H1 (cell line): ENCODE measurements at regions not wholly inside any gene's neighbourhood (a gene's known extent, or its start where the extent isn't known, plus 50 kb on each side); places are given as distances from the start of the nearest gene placed in this dataset.

Source experiments
- CTCF ChIA-PET: fragments of 300-600 bp; sonication (Branson Sonifier 250); formaldehyde crosslinking; loops from one replicate; lab custom pipeline; 2021; ENCODE audit not compliant: partially characterized antibody; lab: Charles Lee
- POLR2A ChIA-PET: fragments of 300-600 bp; sonication (Branson Sonifier 250); formaldehyde crosslinking; loops from one replicate; lab custom pipeline; 2021; ENCODE audit warnings: inconsistent platforms; ENCODE audit not compliant: partially characterized antibody; lab: Charles Lee
- DNase-seq, 2 experiments: peaks; one replicate each; pipeline versions ENCODE4 v3.0.0 to v3.0.0-alpha.2; 2010 to 2022; ENCODE audit warnings: low spot score in 2 of 2, low read depth in 1 of 2, mixed read lengths in 1 of 2
- FAIRE-seq: peaks from 2 replicates; lab custom pipeline; 2011; peaks lifted over from hg19 to GRCh38; lab: Jason Lieb, UNC
- H2AFZ ChIP-seq: 2 replicates; pipeline ENCODE4 v1.8.1; 2012; ENCODE audit warnings: low read length, inconsistent platforms
- H2AK5ac ChIP-seq: 2 replicates; pipeline ENCODE4 v1.6.1; 2013; ENCODE audit warnings: low read depth, low read length
- H2BK120ac ChIP-seq: replicated peaks from 2 replicates; pipeline ENCODE3; 2013; ENCODE audit warnings: low read depth, low read length, inconsistent platforms
- H2BK12ac ChIP-seq: 2 replicates; pipeline ENCODE4 v1.6.1; 2013; ENCODE audit warnings: low read depth, low read length
- H2BK15ac ChIP-seq: 2 replicates; pipeline ENCODE4 v1.6.1; 2013; ENCODE audit warnings: low read length
- H2BK20ac ChIP-seq: 2 replicates; pipeline ENCODE4 v1.6.1; 2013; ENCODE audit warnings: low read length
- H2BK5ac ChIP-seq: 2 replicates; pipeline ENCODE4 v1.6.1; 2013; ENCODE audit warnings: low read depth, low read length
- H3K14ac ChIP-seq: 2 replicates; pipeline ENCODE4 v1.6.1; 2013; ENCODE audit warnings: inconsistent platforms; ENCODE audit not compliant: insufficient read length
- H3K18ac ChIP-seq: 2 replicates; pipeline ENCODE4 v1.6.1; 2013; ENCODE audit warnings: low read length; ENCODE audit errors: extremely low read depth
- H3K23ac ChIP-seq: 2 replicates; pipeline ENCODE4 v1.6.1; 2013; ENCODE audit warnings: inconsistent platforms; ENCODE audit not compliant: insufficient read length
- H3K23me2 ChIP-seq: 2 replicates; pipeline ENCODE4 v1.6.1; 2013; ENCODE audit warnings: low read depth, low read length
- H3K27ac ChIP-seq: 2 replicates; pipeline ENCODE4 v1.6.1; 2011; ENCODE audit warnings: low read depth, low read length, inconsistent platforms
- H3K27me3 ChIP-seq, 4 experiments: replicated peaks in 1 of 4; 1 replicate in 1 of 4; 2 replicates in 3 of 4; pipeline versions ENCODE4 v1.6.1 to v1.8.1; 2011 to 2013; ENCODE audit warnings: low read length in 3 of 4, mild to moderate bottlenecking in 3 of 4, inconsistent platforms in 2 of 4, mixed read lengths in 2 of 4, moderate library complexity in 1 of 4; ENCODE audit not compliant: control insufficient read depth in 3 of 4, insufficient read depth in 3 of 4; ENCODE audit errors: extremely low read depth in 1 of 4
- H3K36me3 ChIP-seq, 4 experiments: 2 replicates each; pipeline versions ENCODE4 v1.6.1 to v1.8.1; 2011 to 2013; ENCODE audit warnings: mild to moderate bottlenecking in 4 of 4, low read length in 3 of 4, moderate library complexity in 2 of 4, control low read depth in 1 of 4, inconsistent platforms in 1 of 4; ENCODE audit not compliant: insufficient read depth in 4 of 4, control insufficient read depth in 2 of 4
- H3K4ac ChIP-seq: replicated peaks from 2 replicates; pipeline ENCODE3; 2013; ENCODE audit warnings: low read length, low read depth, mixed read lengths, inconsistent platforms; ENCODE audit not compliant: insufficient read length
- H3K4me1 ChIP-seq, 4 experiments: replicated peaks in 1 of 4; 1 replicate in 1 of 4; 2 replicates in 3 of 4; pipeline versions ENCODE4 v1.6.1 to v1.8.1; 2011 to 2013; ENCODE audit warnings: low read length in 3 of 4, inconsistent platforms in 2 of 4, mixed read lengths in 1 of 4; ENCODE audit not compliant: insufficient read depth in 4 of 4, control insufficient read depth in 3 of 4
- H3K4me2 ChIP-seq, 2 experiments: 2 replicates each; pipeline versions ENCODE4 v1.6.1 to v1.8.1; 2011 to 2013; ENCODE audit warnings: low read depth in 2 of 2, low read length in 2 of 2, control low read depth in 1 of 2, inconsistent platforms in 1 of 2, mild to moderate bottlenecking in 1 of 2; ENCODE audit not compliant: insufficient read depth in 1 of 2
- H3K4me3 ChIP-seq, 4 experiments: fragments of 200-600, 300-600 bp in 1 of 4; sonication (generic), shearing (Covaris generic), sonication (Bioruptor Twin) in 1 of 4; 2 replicates each; pipeline versions ENCODE4 v1.5.1 to v1.8.1; 2011 to 2016; ENCODE audit warnings: low read length in 4 of 4, low read depth in 3 of 4, control low read depth in 2 of 4, inconsistent platforms in 2 of 4, mild to moderate bottlenecking in 2 of 4, mixed read lengths in 1 of 4, moderate library complexity in 1 of 4; ENCODE audit not compliant: insufficient read depth in 2 of 4; ENCODE audit errors: extremely low read depth in 1 of 4
- H3K56ac ChIP-seq: replicated peaks from 2 replicates; pipeline ENCODE3; 2013; ENCODE audit warnings: low read depth, mild to moderate bottlenecking, mixed read lengths, low read length, inconsistent platforms; ENCODE audit not compliant: insufficient read length
- H3K79me1 ChIP-seq: 2 replicates; pipeline ENCODE4 v1.6.1; 2013; ENCODE audit warnings: low read depth, low read length, control low read depth
- H3K79me2 ChIP-seq, 2 experiments: 2 replicates each; pipeline versions ENCODE4 v1.6.1 to v1.8.1; 2012 to 2013; ENCODE audit warnings: low read length in 2 of 2, mild to moderate bottlenecking in 2 of 2, inconsistent platforms in 1 of 2; ENCODE audit not compliant: insufficient read depth in 2 of 2, control insufficient read depth in 1 of 2
- H3K9ac ChIP-seq, 4 experiments: replicated peaks in 1 of 4; 1 replicate in 1 of 4; 2 replicates in 3 of 4; pipeline versions ENCODE4 v1.6.1 to v1.8.1; 2011 to 2013; ENCODE audit warnings: low read depth in 3 of 4, low read length in 3 of 4, control low read depth in 2 of 4, mild to moderate bottlenecking in 2 of 4, moderate library complexity in 2 of 4, inconsistent platforms in 1 of 4; ENCODE audit errors: extremely low read depth in 1 of 4
- H3K9me3 ChIP-seq, 2 experiments: 2 replicates each; pipeline versions ENCODE4 v1.6.1 to v1.8.1; 2012 to 2013; ENCODE audit warnings: mild to moderate bottlenecking in 2 of 2, moderate library complexity in 2 of 2, control low read depth in 1 of 2, inconsistent platforms in 1 of 2, low read depth in 1 of 2, low read length in 1 of 2, mixed read lengths in 1 of 2; ENCODE audit not compliant: insufficient read depth in 2 of 2
- H4K20me1 ChIP-seq, 2 experiments: replicated peaks in 1 of 2; 2 replicates each; pipeline versions ENCODE3 to v1.8.1; 2011 to 2013; ENCODE audit warnings: inconsistent platforms in 2 of 2, low read length in 2 of 2, mild to moderate bottlenecking in 1 of 2; ENCODE audit not compliant: insufficient read depth in 2 of 2, control insufficient read depth in 1 of 2
- H4K5ac ChIP-seq: 2 replicates; pipeline ENCODE4 v1.6.1; 2013; ENCODE audit warnings: low read length, low read depth, mixed read lengths, inconsistent platforms; ENCODE audit not compliant: insufficient read length
- H4K8ac ChIP-seq: 2 replicates; pipeline ENCODE4 v1.8.0; 2013; ENCODE audit warnings: mild to moderate bottlenecking, moderate library complexity, low read length, inconsistent platforms; ENCODE audit not compliant: insufficient read depth; ENCODE audit errors: extremely low read depth
- H4K91ac ChIP-seq: replicated peaks from 2 replicates; pipeline ENCODE3; 2013; ENCODE audit warnings: low read length, mixed read lengths, inconsistent platforms; ENCODE audit not compliant: insufficient read length
- CHD1 ChIP-seq: IDR thresholded peaks from 2 replicates; pipeline ENCODE4 v1.6.1; 2012; ENCODE audit warnings: low read depth, low read length, improper control_type of control experiment
- EP300 ChIP-seq, 2 experiments: IDR thresholded peaks; 1 replicate in 1 of 2; 2 replicates in 1 of 2; pipeline ENCODE4 v1.6.1; 2011 to 2012; ENCODE audit warnings: low read depth in 2 of 2, low read length in 2 of 2, mild to moderate bottlenecking in 2 of 2, borderline replicate concordance in 1 of 2, inconsistent platforms in 1 of 2, moderate library complexity in 1 of 2
- KDM5A ChIP-seq: fragments of 200-600 bp; IDR thresholded peaks from 2 replicates; pipeline ENCODE4 v1.7.1; 2012; ENCODE audit warnings: mild to moderate bottlenecking, low read length, inconsistent platforms, mixed read lengths
- POU5F1 ChIP-seq: IDR thresholded peaks from 2 replicates; pipeline ENCODE4 v1.6.1; 2011; ENCODE audit warnings: low read depth, mild to moderate bottlenecking, low read length, moderate library complexity
- SP2 ChIP-seq: IDR thresholded peaks from 2 replicates; pipeline ENCODE4 v1.6.1; 2012; ENCODE audit warnings: mild to moderate bottlenecking, low read length, inconsistent platforms
- TAF1 ChIP-seq: IDR thresholded peaks from 2 replicates; pipeline ENCODE4 v1.6.1; 2011; ENCODE audit warnings: mild to moderate bottlenecking, low read depth, low read length
- WGBS, 2 experiments: shearing (Covaris generic) in 1 of 2; methylation state at CpG; one replicate each; pipeline versions ENCODE4 v1.1.6 to v1.1.7; 2013 to 2015; ENCODE audit warnings: low lambda C conversion rate in 2 of 2, mixed read lengths in 2 of 2, inconsistent platforms in 1 of 2, low coverage in 1 of 2, missing lambda C conversion rate in 1 of 2; ENCODE audit not compliant: insufficient replicate concordance in 2 of 2, insufficient coverage in 1 of 2, insufficient read length in 1 of 2; ENCODE audit errors: extremely low coverage in 1 of 2, missing lambda C conversion rate in 1 of 2; 5-methylcytosine and 5-hydroxymethylcytosine counted together

DNA sequence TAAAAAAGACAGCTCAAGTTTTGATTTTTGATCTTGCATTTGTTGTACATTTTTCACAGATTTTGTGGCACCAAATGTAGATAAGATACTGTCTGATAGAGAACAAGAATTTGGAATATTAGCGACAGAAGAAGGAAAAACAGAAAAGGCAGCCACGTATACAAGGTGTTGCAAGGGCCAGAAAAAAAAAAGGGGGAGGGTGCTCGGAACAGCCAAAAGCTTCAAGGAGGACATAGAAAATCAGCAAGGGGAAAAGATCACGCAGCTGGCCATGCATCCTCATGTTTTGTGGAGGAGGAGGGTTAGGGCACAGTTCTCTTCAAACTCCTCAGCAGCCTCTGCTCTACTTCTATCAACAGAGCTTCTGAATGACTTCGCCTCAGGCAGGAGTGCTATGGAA lies 80.7 kb upstream of the MROH9 start:
- Histone ChIP-seq H2AK5ac (no peak overlapping the region), H4K8ac (no peak overlapping the region), H3K27ac (no peak overlapping the region), H4K91ac (no peak overlapping the region), H3K27me3 (no peaks in the 10 kb centered on the region), H3K9ac (no peak overlapping the region), H3K9me3 (no peaks in the 10 kb centered on the region), H3K4me1 (no peaks in the 10 kb centered on the region), H3K56ac (no peak overlapping the region), H2BK20ac (no peak overlapping the region), H2BK12ac (no peak overlapping the region), H3K36me3 (no peaks in the 10 kb centered on the region), H3K14ac (no peak overlapping the region), H4K5ac (no peak overlapping the region), H2BK15ac (no peak overlapping the region), H3K4ac (no peak overlapping the region), H3K18ac (no peak overlapping the region), H3K4me2 (no peak overlapping the region), H4K20me1 (no peaks in the 10 kb centered on the region), H2BK120ac (no peak overlapping the region), H2AFZ (no peak overlapping the region), H3K23ac (no peak overlapping the region), H3K4me3 (no peak overlapping the region), H3K79me1 (no peaks in the 10 kb centered on the region), H3K23me2 (no peaks in the 10 kb centered on the region), H3K79me2 (no peaks in the 10 kb centered on the region), H2BK5ac (no peak overlapping the region)
- 79% methylated on average over 5 of the region's 5 CpGs; no CpG with 5 or more reads in 1 of the 2 experiments for WGBS, 2 experiments
- POLR2A ChIA-PET = no interaction called here
- CTCF ChIA-PET = interaction anchor here (0.8 to 1.3 kb wide), 2 partner anchors 73 to 188 kb away, joined by 3 to 4 read pairs; no protein-coding TSS in a partner anchor
- DNase-seq = no peak
- TF ChIP-seq EP300 (IDR thresholded peaks at IDR 0.05; ENCODE audit: borderline replicate concordance in 1 of 2, low read depth in 2 of 2, low read length in 2 of 2) (peak in 1 of 2 experiments; percentile 71; a peak in 1 of 3 replicates), SP2 (no peak), CHD1 (no peak), TAF1 (no peak), POU5F1 (no peak), KDM5A (no peak)
- FAIRE-seq = no peak
